Right atrium auricular region (tissue), 2 donors: ENCODE measurements at regions not wholly inside any gene's neighbourhood (a gene's known extent, or its start where the extent isn't known, plus 50 kb on each side); places are given as distances from the start of the nearest gene placed in this dataset.

ENCODE experiments used
- DNase-seq: peaks from one replicate; pipeline ENCODE4 v3.0.0-alpha.2; 2019; ENCODE audit warnings: low spot score
- H3K27ac ChIP-seq, 2 donors: fragments of 200-600 bp; sonication (generic); 1 replicate in 1 of 2; 2 replicates in 1 of 2; pipeline ENCODE4 v1.5.1; 2016 to 2019
- H3K27me3 ChIP-seq, 2 donors: fragments of 200-600 bp; sonication (generic); one replicate each; pipeline versions ENCODE4 v1.5.1 to v1.6.0; 2017 to 2019
- H3K36me3 ChIP-seq: fragments of 200-600 bp; sonication (generic); one replicate; pipeline ENCODE4 v1.5.1; 2016
- H3K4me1 ChIP-seq, 2 donors: fragments of 200-600 bp; sonication (generic); one replicate each; pipeline versions ENCODE4 v1.5.1 to v1.6.0; 2017 to 2019
- H3K4me3 ChIP-seq, 2 donors: fragments of 200-600 bp; sonication (generic); 1 replicate in 1 of 2; 2 replicates in 1 of 2; pipeline ENCODE4 v1.5.1; 2017 to 2019; ENCODE audit warnings: mild to moderate bottlenecking in 1 of 2, moderate library complexity in 1 of 2
- H3K9me3 ChIP-seq, 2 donors: fragments of 200-600 bp; sonication (generic); one replicate each; pipeline ENCODE4 v1.5.1; 2019
- TF ChIP-seq, protein P1 (sequence below), 2 donors: fragments of 200-600 bp; sonication (generic); IDR thresholded peaks; one replicate each; pipeline ENCODE4 v1.5.1; 2019; ENCODE audit warnings: antibody characterized with exemption in 2 of 2

DNA sequence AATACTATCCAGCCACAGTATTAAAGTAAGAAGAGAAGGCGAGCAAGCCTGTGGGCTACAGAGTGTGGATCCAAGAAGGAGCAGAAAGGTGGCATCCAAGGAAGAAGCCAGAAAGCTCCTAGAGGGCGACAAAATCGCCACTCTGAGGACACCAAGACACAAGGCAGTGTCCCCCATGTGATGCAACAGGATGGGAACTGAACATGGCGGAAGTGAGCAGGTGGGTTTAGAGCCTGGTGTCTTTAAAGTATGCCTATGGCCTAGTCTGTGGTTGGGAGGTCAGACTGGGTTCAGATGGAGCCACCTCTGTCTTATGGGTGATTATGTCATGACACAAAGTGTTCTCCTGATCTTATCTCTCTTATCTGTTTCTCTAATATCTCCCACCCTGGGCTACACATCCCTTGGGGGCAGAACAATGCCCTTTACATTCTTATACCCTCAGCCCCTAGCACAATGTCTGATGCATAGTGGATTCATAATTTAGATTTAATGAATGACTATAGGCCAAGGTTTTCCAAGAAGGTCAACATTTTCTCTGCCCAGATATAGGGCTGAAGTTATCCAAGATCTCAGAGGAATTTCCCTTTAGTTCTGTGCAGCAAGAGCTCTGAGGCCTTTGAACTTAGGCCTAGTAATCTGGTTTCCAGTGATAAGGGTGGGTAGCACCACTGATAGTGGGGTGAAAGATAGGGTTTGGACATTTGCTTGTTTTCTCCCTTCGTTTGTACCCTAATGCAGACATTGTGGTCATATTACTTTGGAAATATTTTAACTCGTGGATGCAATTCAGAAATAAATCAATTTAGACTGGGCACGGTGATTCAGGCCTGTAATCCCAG, 167.3 kb upstream of the AKIRIN2 start:
- no peak for DNase-seq
- Histone ChIP-seq H3K36me3 (no peaks in the 10 kb centered on the region), H3K4me3 (no peak overlapping the region), H3K27me3 (no peaks in the 10 kb centered on the region), H3K27ac (no peak overlapping the region), H3K9me3 (no peaks in the 10 kb centered on the region), H3K4me1 (no peaks in the 10 kb centered on the region)
- TF ChIP-seq, protein P1, sequence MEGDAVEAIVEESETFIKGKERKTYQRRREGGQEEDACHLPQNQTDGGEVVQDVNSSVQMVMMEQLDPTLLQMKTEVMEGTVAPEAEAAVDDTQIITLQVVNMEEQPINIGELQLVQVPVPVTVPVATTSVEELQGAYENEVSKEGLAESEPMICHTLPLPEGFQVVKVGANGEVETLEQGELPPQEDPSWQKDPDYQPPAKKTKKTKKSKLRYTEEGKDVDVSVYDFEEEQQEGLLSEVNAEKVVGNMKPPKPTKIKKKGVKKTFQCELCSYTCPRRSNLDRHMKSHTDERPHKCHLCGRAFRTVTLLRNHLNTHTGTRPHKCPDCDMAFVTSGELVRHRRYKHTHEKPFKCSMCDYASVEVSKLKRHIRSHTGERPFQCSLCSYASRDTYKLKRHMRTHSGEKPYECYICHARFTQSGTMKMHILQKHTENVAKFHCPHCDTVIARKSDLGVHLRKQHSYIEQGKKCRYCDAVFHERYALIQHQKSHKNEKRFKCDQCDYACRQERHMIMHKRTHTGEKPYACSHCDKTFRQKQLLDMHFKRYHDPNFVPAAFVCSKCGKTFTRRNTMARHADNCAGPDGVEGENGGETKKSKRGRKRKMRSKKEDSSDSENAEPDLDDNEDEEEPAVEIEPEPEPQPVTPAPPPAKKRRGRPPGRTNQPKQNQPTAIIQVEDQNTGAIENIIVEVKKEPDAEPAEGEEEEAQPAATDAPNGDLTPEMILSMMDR (IDR thresholded peaks at IDR 0.05): no peak

DNA sequence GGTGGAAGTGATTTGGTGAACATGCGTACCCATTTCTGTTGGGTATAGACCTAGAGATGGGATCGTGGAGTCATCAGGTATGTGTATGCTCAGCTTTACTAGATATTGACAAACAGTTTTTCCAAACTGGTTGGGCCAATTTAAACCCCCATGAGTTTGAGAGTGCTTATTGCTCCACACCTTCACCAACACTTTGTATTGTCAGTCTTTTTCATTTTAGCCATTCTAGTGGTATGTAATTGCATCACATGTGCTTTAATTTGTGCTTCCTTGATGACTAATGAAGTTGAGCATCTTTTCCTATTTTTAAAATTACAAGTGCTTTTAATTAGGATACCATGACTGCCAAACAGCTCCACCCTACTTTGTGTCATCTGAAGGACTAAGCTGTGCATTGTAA, 158.9 kb upstream of the AKIRIN2 start:
- Histone ChIP-seq H3K4me3 (no peak overlapping the region), H3K4me1 (no peaks in the 10 kb centered on the region), H3K9me3 (no peaks in the 10 kb centered on the region), H3K36me3 (no peaks in the 10 kb centered on the region), H3K27me3 (no peaks in the 10 kb centered on the region), H3K27ac (no peak overlapping the region)
- DNase-seq: no peak
- TF ChIP-seq, protein P1 (IDR thresholded peaks at IDR 0.05): no peak

DNA sequence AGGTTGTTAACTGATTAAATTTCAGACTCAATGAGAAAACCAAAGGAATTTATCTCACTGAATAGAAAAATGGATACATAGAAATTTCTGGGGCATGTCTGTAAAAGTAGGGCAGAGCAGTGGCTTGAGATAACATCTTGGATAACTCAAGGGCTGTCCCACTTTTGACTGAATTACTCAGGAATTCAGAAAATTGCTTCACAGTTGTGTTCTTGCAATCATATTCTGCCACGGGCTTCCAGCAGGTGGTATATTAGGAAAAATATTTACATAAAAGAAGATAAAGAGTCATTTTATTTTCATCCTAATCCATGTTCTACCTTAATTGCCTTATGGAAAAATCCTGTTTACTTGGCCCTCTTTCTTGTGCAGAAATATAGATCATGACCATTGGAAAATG, 156.4 kb upstream of the AKIRIN2 start:
- DNase-seq: no peak

DNA sequence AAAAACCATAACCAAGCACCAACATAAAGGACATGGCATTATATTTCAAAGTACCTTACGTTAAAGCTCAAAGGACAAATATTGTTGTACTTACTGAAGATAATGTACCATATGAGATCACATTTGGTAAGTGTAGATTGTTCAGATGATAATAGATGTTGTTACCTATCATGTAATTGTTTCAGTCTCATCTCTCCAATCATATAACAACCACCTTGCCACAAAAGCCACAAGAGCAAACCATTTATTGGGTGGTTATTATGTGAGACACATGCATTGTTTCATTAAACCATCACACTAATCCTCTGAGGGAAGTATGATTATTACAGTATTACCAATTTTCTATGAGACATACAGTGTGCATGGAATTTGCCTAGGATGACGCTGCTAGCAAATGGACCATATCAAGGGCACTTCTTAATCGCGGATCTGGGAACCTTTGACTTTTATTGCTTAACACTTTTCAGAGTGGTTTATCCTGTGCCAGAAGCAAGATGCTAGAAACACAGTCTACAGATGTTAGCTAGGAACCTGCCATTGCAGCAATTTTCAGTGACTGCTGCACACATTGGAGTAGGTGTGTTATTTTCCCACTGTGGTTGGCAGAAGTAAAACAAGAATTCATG, 149.8 kb upstream of the AKIRIN2 start:
- H3K9me3 ChIP-seq: no peaks in the 10 kb centered on the region
- TF ChIP-seq, protein P1 (IDR thresholded peaks at IDR 0.05): no peak
- H3K36me3 ChIP-seq: no peaks in the 10 kb centered on the region
- no peaks in the 10 kb centered on the region for H3K27me3 ChIP-seq
- DNase-seq: no peak
- no peaks in the 10 kb centered on the region for H3K4me1 ChIP-seq
- no peak overlapping the region for H3K4me3 ChIP-seq
- no peak overlapping the region for H3K27ac ChIP-seq

More for the DNA sequence above, 156.4 kb upstream of the AKIRIN2 start:
- Histone ChIP-seq H3K27ac (no peak overlapping the region), H3K4me3 (no peak overlapping the region), H3K4me1 (no peaks in the 10 kb centered on the region), H3K27me3 (no peaks in the 10 kb centered on the region), H3K36me3 (no peaks in the 10 kb centered on the region), H3K9me3 (no peaks in the 10 kb centered on the region)
- TF ChIP-seq, protein P1 (IDR thresholded peaks at IDR 0.05): no peak

DNA sequence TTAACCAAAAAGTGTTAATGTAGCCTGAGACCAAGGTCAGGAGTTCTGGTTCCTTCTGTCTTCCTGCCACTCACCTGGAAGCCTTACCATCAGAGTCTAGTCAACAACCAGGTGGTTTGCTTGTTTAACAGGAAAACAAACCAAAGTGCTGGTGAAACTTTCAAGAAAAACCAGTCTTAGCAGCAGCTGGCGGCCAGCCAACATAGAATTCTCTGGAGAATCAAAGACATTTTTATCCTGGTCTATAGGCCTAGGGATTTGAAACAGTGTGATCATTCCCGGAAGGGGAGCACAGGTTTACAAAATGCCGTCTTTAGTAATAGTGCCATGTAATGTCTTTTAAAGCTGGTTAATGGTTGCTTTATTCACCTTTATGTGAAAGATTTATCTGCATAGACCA, 146.6 kb upstream of the AKIRIN2 start:
- no peak overlapping the region for H3K4me3 ChIP-seq
- no peaks in the 10 kb centered on the region for H3K36me3 ChIP-seq
- no peaks in the 10 kb centered on the region for H3K9me3 ChIP-seq
- no peak overlapping the region for H3K27ac ChIP-seq
- no peaks in the 10 kb centered on the region for H3K4me1 ChIP-seq
- DNase-seq: no peak
- TF ChIP-seq, protein P1 (IDR thresholded peaks at IDR 0.05): no peak
- no peaks in the 10 kb centered on the region for H3K27me3 ChIP-seq
